SU-DHL-6 (cell line): ENCODE measurements at regions not wholly inside any gene's neighbourhood (a gene's known extent, or its start where the extent isn't known, plus 50 kb on each side); places are given as distances from the start of the nearest gene placed in this dataset.

Source experiments
- H2AFZ ChIP-seq: fragments of 200-600 bp; sonication (generic); 2 replicates; pipeline ENCODE4 v1.6.1; 2014; ENCODE audit warnings: low read depth, mild to moderate bottlenecking, moderate library complexity, mixed read lengths, antibody characterized with exemption, low read length; ENCODE audit not compliant: severe bottlenecking
- H3F3A ChIP-seq: fragments of 200-600 bp; shearing (Covaris generic); 2 replicates; pipeline ENCODE4 v1.6.0; 2016; ENCODE audit warnings: antibody characterized with exemption, mild to moderate bottlenecking; ENCODE audit not compliant: insufficient read depth
- H3K27ac ChIP-seq: fragments of 200-600 bp; sonication (generic); 2 replicates; pipeline ENCODE4 v1.5.1; 2016; ENCODE audit warnings: low read depth, mild to moderate bottlenecking, low read length, moderate library complexity, mixed read lengths
- H3K27me3 ChIP-seq: fragments of 200-600 bp; sonication (generic), shearing (Covaris generic); 2 replicates; pipeline ENCODE4 v1.6.0; 2014; ENCODE audit warnings: mild to moderate bottlenecking, low read length
- H3K36me3 ChIP-seq: fragments of 200-600 bp; sonication (generic); 2 replicates; pipeline ENCODE4 v1.6.1; 2014; ENCODE audit warnings: mild to moderate bottlenecking, low read length, mixed read lengths
- H3K4me2 ChIP-seq: fragments of 300-600, 200-600 bp; shearing (Covaris generic), sonication (generic); 2 replicates; pipeline ENCODE4 v1.6.0; 2014; ENCODE audit warnings: low read length, low read depth, mild to moderate bottlenecking; ENCODE audit not compliant: poor library complexity, severe bottlenecking
- H3K4me3 ChIP-seq: fragments of 200-600 bp; sonication (generic); 2 replicates; pipeline ENCODE4 v1.5.1; 2014; ENCODE audit warnings: antibody characterized with exemption, low read length, mild to moderate bottlenecking, mixed read lengths; ENCODE audit not compliant: insufficient read depth, poor library complexity, severe bottlenecking
- H3K79me2 ChIP-seq: fragments of 200-600 bp; sonication (generic); 2 replicates; pipeline ENCODE4 v1.6.1; 2014; ENCODE audit warnings: mild to moderate bottlenecking, low read length, moderate library complexity; ENCODE audit not compliant: insufficient read depth
- H3K9ac ChIP-seq: fragments of 200-600 bp; sonication (generic); 2 replicates; pipeline ENCODE4 v1.7.0; 2014; ENCODE audit warnings: mild to moderate bottlenecking, low read length
- H3K9me2 ChIP-seq: fragments of 200-600 bp; sonication (generic); replicated peaks from 2 replicates; pipeline ENCODE4 v1.6.1; 2014; ENCODE audit warnings: low read length; ENCODE audit not compliant: insufficient read depth
- H3K9me3 ChIP-seq: fragments of 200-600 bp; sonication (generic); 2 replicates; pipeline ENCODE4 v1.6.1; 2014; ENCODE audit warnings: low read length, mixed read lengths; ENCODE audit not compliant: insufficient read depth
- H4K20me1 ChIP-seq: fragments of 200-600 bp; sonication (generic); 2 replicates; pipeline ENCODE4 v1.6.1; 2014; ENCODE audit warnings: low read depth, mild to moderate bottlenecking, antibody characterized with exemption, low read length, moderate library complexity, mixed read lengths
- EZH2phosphoT487 ChIP-seq: fragments of 200-600 bp; sonication (generic), shearing (Covaris generic); conservative IDR thresholded peaks from 2 replicates; pipeline ENCODE4 v1.6.1; 2018; ENCODE audit warnings: mild to moderate bottlenecking, antibody characterized with exemption, low read length, moderate library complexity, mixed read lengths
- TF ChIP-seq, protein P1 (sequence below): fragments of 200-600 bp; sonication (generic); IDR thresholded peaks from one replicate; pipeline ENCODE4 v1.5.1; 2017; ENCODE audit warnings: antibody characterized with exemption, mild to moderate bottlenecking, low read length, moderate library complexity; ENCODE audit not compliant: insufficient read depth, poor library complexity, severe bottlenecking

DNA sequence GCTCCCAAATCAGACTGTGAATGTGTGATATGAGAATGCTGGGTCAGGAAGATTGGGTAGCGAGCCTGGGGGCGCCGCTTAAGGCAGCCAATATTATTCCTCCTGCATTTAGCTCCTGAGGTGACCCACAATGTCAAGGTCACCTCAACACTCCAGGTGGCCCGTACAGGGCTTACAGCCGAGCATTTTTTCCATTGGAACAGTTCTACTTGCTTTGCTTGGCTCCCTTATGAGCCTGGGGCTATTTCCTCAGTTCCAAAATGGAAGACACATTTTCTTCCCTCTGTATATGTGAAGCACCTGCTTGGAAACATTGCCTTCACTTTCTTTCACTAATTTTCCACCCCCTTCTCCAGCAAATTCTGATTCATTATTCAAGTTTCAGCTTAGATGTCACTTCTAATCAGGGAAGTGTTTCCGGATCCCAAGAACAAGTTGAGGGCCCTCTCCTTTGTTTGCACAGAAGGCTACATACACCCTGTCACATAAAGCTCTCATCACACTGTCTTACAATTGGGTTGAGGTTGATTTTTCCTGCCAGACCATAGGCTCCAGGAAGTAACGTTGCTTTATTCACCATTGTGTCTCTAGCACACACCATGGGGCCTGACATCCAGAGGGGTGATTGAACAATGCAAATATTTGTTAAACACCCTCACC, 330.2 kb downstream of the PIK3R1 start:
- Histone ChIP-seq H3K27me3 (no peaks in the 10 kb centered on the region), H3K79me2 (no peaks in the 10 kb centered on the region), H3K9me3 (no peaks in the 10 kb centered on the region), H3K9ac (no peak overlapping the region), H2AFZ (no peak overlapping the region), H3K4me3 (no peak overlapping the region), H3K36me3 (no peaks in the 10 kb centered on the region), H3K4me2 (no peak overlapping the region), H3K27ac (no peak overlapping the region), H3K9me2 (no peaks in the 10 kb centered on the region), H3F3A (no peaks in the 10 kb centered on the region), H4K20me1 (no peaks in the 10 kb centered on the region)
- TF ChIP-seq EZH2phosphoT487: no peak
- TF ChIP-seq, protein P1, sequence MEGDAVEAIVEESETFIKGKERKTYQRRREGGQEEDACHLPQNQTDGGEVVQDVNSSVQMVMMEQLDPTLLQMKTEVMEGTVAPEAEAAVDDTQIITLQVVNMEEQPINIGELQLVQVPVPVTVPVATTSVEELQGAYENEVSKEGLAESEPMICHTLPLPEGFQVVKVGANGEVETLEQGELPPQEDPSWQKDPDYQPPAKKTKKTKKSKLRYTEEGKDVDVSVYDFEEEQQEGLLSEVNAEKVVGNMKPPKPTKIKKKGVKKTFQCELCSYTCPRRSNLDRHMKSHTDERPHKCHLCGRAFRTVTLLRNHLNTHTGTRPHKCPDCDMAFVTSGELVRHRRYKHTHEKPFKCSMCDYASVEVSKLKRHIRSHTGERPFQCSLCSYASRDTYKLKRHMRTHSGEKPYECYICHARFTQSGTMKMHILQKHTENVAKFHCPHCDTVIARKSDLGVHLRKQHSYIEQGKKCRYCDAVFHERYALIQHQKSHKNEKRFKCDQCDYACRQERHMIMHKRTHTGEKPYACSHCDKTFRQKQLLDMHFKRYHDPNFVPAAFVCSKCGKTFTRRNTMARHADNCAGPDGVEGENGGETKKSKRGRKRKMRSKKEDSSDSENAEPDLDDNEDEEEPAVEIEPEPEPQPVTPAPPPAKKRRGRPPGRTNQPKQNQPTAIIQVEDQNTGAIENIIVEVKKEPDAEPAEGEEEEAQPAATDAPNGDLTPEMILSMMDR: no peak

DNA sequence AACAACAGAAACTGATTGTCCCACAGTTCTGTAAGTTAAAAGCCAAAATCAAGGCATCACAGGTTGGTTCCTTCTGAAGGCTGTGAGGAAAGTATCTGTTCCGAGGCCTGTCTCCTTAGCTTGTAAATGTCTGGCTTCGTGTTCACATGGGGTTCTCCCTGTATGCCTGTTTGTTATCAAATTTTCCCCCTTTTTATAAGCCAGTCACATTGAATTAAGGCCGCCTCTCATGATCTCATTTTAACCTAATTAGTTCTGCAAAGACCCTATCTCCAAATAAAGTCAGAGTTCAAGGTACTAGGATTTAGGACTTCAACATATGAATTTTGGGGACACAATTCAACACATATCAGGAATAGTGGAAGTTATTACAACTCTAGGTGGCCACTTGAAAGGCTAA, 331.5 kb downstream of the PIK3R1 start:
- Histone ChIP-seq H2AFZ (no peak overlapping the region), H3K9ac (no peak overlapping the region), H3K27me3 (no peaks in the 10 kb centered on the region), H3K4me3 (no peak overlapping the region), H3K9me2 (no peaks in the 10 kb centered on the region), H3K9me3 (no peaks in the 10 kb centered on the region), H3K4me2 (no peak overlapping the region), H4K20me1 (no peaks in the 10 kb centered on the region), H3K79me2 (no peaks in the 10 kb centered on the region), H3F3A (no peaks in the 10 kb centered on the region), H3K27ac (no peak overlapping the region), H3K36me3 (no peaks in the 10 kb centered on the region)
- no peak for TF ChIP-seq EZH2phosphoT487
- TF ChIP-seq, protein P1: no peak

DNA sequence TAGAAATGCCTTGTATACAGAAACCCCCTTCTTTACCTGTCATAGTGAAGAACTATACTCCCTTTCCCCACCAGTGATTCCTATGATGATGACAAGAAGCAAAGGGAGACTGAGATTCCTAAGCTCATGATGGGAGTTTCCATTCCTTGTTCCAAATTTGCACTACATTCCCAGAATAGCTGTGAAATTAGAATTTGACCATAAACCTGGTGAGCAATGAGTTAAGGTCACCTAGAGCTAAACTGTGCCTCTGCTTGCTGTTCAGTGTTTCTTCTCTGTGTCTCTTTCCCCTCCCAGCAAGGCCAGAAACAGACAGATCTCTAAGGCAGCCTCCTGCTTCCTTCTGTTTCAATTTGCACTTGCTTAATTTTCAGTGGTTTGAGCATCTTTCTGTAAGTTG, 332.1 kb downstream of the PIK3R1 start:
- Histone ChIP-seq H3K9me3 (no peaks in the 10 kb centered on the region), H3K4me2 (no peak overlapping the region), H3K9ac (no peak overlapping the region), H3K9me2 (no peaks in the 10 kb centered on the region), H3K27me3 (no peaks in the 10 kb centered on the region), H3F3A (no peaks in the 10 kb centered on the region), H3K79me2 (no peaks in the 10 kb centered on the region), H3K27ac (no peak overlapping the region), H3K4me3 (no peak overlapping the region), H3K36me3 (no peaks in the 10 kb centered on the region), H2AFZ (no peak overlapping the region), H4K20me1 (no peaks in the 10 kb centered on the region)
- TF ChIP-seq EZH2phosphoT487: no peak
- TF ChIP-seq, protein P1: no peak
